IPS DF 6.9 (cell line): ENCODE measurements at regions not wholly inside any gene's neighbourhood (a gene's known extent, or its start where the extent isn't known, plus 50 kb on each side); places are given as distances from the start of the nearest gene placed in this dataset.

Experiments used
- DNase-seq: peaks from one replicate; pipeline ENCODE4 v3.0.0-alpha.2; 2013; ENCODE audit warnings: low read depth, low spot score
- H3K27ac ChIP-seq: one replicate; pipeline ENCODE4 v1.5.1; 2013; ENCODE audit warnings: low read length, control low read depth
- H3K27me3 ChIP-seq: 2 replicates; pipeline ENCODE4 v1.6.1; 2013; ENCODE audit warnings: mild to moderate bottlenecking, low read length; ENCODE audit not compliant: control insufficient read depth, insufficient read depth
- H3K36me3 ChIP-seq: 2 replicates; pipeline ENCODE4 v1.6.1; 2013; ENCODE audit warnings: low read length; ENCODE audit not compliant: control insufficient read depth, insufficient read depth
- H3K4me1 ChIP-seq: 2 replicates; pipeline ENCODE4 v1.6.1; 2013; ENCODE audit warnings: low read length; ENCODE audit not compliant: control insufficient read depth, insufficient read depth
- H3K4me3 ChIP-seq: 2 replicates; pipeline ENCODE4 v1.5.1; 2013; ENCODE audit warnings: mild to moderate bottlenecking, low read length
- H3K9me3 ChIP-seq: 2 replicates; pipeline ENCODE4 v1.6.1; 2013; ENCODE audit warnings: low read length, inconsistent platforms; ENCODE audit not compliant: control insufficient read depth, insufficient read depth
- WGBS: extraction: QIAGEN DNeasy Blood & Tissue Kit; methylation state at CpG from one replicate; pipeline ENCODE4 v1.1.7; 2013; ENCODE audit warnings: mixed read lengths, missing lambda C conversion rate; ENCODE audit not compliant: insufficient read length, insufficient coverage; 5-methylcytosine and 5-hydroxymethylcytosine counted together

DNA sequence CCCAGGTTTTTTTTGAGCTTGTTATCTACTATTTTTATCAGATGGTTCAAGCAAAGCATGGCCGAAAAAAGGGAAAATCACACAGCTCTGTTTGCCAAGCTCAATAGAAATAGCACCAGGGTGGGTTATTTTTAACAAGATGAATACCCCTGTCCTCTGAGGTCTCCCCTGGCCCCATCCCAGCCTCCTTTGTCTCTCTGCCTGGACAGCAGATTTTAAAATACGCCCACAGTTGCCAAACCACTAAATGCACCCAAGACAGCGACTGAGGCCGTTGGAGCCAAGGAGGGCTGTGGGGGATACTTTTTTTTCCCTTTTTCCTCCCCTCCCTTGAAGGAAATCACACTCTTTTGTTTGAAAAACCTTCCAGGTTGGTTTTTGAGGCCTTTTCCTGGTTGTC is 106.6 kb downstream of the VEGFA start:
- Histone ChIP-seq H3K27me3 (no peaks in the 10 kb centered on the region), H3K9me3 (no peaks in the 10 kb centered on the region), H3K4me1 (no peaks in the 10 kb centered on the region), H3K27ac (no peak overlapping the region), H3K4me3 (no peak overlapping the region), H3K36me3 (no peaks in the 10 kb centered on the region)
- WGBS: no CpG with 5 or more reads among the region's 4 CpGs
- no peak for DNase-seq

DNA sequence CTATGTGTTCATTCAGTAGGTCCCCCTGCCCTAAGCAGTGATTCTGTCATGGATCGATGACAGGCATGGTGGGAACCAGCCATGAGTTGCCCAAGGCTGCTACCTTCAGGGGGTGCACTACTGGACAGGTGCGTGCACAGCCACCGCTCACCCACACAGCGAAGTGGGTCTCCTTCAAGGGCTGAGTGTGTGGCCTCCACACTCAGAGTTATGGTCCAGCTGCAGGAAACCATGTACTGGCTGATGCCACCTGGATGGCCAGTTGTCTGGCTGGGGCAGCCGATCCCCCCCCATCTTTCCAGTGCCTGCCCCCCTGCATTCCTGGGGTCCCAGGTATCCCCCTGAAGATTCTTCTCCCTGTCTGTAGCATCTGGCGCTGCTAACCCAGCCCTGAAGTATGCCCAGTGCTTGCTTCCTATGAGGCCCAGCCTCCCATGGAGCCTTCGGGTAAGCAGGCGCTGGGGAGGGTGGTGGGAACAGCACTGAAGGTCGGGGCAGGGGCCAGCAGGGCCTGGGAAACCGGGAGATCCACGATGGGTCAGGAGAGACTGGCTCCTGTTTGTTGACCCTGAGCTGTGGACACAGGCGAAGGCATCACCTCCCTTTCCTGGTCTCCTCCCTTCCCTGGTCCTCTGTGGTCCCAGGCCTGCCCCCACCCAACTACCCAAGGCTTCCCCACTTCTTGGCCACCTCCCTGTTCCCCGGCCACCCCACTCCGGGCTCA is 106.0 kb downstream of the VEGFA start:
- Histone ChIP-seq H3K27ac (no peak overlapping the region), H3K4me1 (no peaks in the 10 kb centered on the region), H3K4me3 (no peak overlapping the region), H3K9me3 (no peaks in the 10 kb centered on the region), H3K36me3 (no peaks in the 10 kb centered on the region), H3K27me3 (no peaks in the 10 kb centered on the region)
- no peak for DNase-seq
- no CpG with 5 or more reads among the region's 14 CpGs for WGBS

DNA sequence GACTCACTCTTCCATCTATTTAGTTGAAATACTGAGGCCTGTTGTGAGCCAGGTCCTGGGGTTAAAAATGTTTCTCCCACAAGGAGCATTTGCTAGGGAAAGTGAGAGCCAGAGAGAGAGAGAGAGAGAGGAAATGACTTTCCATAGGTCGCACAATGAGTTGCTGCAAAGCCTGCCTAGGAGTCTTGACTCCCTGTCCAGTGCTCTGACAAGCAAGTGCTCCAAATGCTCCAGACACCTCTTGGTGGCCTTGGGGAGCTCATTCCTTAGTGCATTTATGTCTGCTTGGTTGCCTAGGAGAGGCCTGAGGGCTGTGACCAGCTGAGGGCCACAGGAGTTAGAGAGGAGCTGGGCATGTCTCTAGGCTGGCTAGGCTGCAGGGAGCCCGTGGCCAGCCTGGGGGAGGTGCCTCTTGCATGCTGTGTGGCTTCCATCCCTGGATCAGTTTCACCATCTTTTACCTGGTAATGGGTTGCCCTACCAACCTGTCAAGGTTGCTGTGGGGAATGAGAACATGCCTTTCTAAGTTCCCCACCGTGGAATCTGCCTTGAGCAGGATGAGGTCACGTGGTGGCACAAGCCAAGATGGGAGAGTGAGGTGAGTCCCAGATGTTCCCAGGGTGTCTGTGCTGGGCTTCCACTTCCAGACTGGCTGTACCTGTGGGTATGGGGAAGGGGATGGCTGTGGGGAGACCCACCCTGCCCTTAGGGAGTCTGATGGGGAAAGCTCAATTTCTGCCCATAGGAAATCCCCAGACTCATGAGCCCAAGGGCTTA is 105.0 kb downstream of the VEGFA start:
- no CpG with 5 or more reads among the region's 4 CpGs for WGBS
- Histone ChIP-seq H3K27ac (no peak overlapping the region), H3K36me3 (no peaks in the 10 kb centered on the region), H3K4me1 (peaks cover 2% of the 10 kb centered on the region), H3K4me3 (no peak overlapping the region), H3K9me3 (no peaks in the 10 kb centered on the region), H3K27me3 (no peaks in the 10 kb centered on the region)
- DNase-seq: no peak

DNA sequence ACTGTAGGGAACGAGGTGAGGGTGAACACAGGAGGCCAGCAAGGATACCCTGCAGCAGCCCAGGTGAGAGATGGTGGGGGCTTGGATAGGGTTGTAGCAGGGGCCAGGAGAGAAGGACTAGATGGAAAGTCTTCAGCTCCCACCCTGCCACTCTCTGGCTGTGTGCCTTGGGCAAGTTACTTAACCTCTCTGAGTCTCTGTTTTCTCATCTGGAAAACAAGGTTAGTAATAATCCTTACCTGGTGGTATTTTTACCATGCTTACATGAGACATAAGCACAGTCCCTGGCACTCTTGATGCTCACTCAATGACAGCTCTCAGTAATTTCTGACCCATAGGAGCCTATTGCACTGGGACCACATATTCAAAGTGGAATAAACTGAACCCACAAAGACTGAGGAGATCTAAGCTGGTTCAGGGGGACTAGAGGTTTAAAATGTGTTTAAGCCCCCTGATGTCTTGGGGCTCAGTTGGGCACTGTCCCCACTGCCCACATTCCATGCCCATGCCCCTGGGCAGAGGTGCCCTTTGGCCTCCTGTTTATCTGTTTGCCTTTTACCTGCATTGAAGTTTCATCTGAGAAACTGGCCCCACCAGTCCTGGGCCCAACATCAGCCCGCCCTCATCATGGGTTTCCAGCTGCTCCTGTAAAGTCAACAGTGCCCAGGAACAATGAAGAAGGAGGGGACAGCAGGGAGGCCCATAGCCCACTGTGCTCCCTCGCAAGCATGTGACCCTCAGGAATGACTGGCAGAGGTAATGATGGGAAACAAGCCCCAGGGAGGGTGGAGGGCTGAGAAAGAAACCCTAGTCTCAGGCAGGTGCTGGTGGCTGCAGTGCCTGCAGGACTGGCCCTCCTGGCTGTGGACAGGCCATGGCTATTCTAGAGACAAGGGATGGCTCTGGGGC is 104.0 kb downstream of the VEGFA start:
- no peak overlapping the region for H3K4me3 ChIP-seq
- no peaks in the 10 kb centered on the region for H3K27me3 ChIP-seq
- WGBS: no CpG with 5 or more reads among the region's 3 CpGs
- DNase-seq: no peak
- H3K4me1 ChIP-seq: peaks cover 7% of the 10 kb centered on the region
- H3K9me3 ChIP-seq: no peaks in the 10 kb centered on the region
- no peak overlapping the region for H3K27ac ChIP-seq
- no peaks in the 10 kb centered on the region for H3K36me3 ChIP-seq

DNA sequence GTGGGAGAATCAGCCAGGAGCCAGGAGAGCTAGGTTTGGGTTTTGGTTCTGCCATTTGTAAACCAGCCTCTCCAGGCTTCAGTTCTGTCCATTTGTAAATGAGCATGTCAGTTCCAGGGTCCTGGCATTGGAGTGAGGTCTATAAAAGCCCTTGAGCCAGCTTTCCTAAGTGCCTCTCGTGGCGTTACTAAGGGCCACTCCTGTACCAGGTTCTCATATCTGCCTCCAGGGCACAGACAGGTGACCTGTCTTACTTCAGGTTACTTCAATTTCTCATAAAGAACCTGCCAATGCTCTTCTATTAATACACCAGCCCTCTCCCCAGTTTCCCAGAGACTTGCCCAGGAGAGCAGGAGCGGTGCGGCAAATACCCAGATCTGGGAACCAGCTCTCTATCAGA is 101.9 kb downstream of the VEGFA start:
- H3K27ac ChIP-seq: no peak overlapping the region
- no CpG with 5 or more reads among the region's 4 CpGs for WGBS
- H3K27me3 ChIP-seq: no peaks in the 10 kb centered on the region

DNA sequence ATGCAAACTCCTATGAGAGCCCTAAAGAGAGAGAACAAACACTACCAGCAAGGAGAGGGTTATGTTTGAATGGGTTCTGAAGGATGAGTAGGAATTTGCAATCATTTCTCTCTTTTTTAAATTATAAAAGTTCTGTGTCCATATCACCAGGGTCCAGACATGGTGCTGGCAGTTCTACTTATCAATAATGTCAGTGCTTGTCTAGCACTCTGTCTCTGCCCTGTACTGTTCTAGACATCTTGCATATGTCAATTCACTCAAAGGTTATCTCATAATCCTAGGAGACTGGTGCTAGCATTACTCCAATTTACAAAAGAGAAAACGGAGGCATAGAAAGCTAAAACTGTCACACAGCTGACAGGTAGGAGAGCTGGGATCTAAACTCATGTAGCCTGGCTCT is 101.3 kb downstream of the VEGFA start:
- Histone ChIP-seq H3K36me3 (no peaks in the 10 kb centered on the region), H3K9me3 (no peaks in the 10 kb centered on the region), H3K4me3 (no peak overlapping the region), H3K27ac (no peak overlapping the region), H3K27me3 (no peaks in the 10 kb centered on the region), H3K4me1 (peaks cover 7% of the 10 kb centered on the region)
- no peak for DNase-seq
- WGBS: no CpG with 5 or more reads among the region's 1 CpG

More for the DNA sequence above, 101.9 kb downstream of the VEGFA start:
- H3K4me3 ChIP-seq: no peak overlapping the region
- DNase-seq: no peak
- peaks cover 7% of the 10 kb centered on the region for H3K4me1 ChIP-seq
- no peaks in the 10 kb centered on the region for H3K36me3 ChIP-seq
- no peaks in the 10 kb centered on the region for H3K9me3 ChIP-seq

DNA sequence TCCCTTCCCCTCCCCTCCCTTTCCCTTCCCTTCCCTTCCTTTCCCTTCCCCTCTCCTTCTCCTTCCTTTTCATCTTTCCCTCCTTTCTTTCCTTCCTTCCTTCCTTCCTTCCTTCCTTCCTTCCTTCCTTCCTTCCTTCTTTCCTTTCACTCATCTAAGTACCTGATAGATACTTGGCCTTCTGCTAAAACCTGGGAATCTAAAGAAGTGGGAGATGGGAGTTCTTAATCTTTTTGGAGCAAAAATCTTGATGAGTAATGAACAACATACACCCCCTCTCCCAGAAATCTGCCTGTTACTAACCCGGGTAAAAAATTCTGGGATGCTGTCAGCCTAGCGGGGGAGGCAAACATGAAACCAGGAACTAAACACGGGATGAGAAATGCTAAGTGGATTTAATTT is 100.7 kb downstream of the VEGFA start:
- WGBS: no CpG with 5 or more reads among the region's 3 CpGs
- H3K9me3 ChIP-seq: no peaks in the 10 kb centered on the region
- no peak overlapping the region for H3K27ac ChIP-seq
- H3K27me3 ChIP-seq: no peaks in the 10 kb centered on the region
- no peak for DNase-seq
- H3K4me1 ChIP-seq: peaks cover 8% of the 10 kb centered on the region
- no peaks in the 10 kb centered on the region for H3K36me3 ChIP-seq
- no peak overlapping the region for H3K4me3 ChIP-seq

DNA sequence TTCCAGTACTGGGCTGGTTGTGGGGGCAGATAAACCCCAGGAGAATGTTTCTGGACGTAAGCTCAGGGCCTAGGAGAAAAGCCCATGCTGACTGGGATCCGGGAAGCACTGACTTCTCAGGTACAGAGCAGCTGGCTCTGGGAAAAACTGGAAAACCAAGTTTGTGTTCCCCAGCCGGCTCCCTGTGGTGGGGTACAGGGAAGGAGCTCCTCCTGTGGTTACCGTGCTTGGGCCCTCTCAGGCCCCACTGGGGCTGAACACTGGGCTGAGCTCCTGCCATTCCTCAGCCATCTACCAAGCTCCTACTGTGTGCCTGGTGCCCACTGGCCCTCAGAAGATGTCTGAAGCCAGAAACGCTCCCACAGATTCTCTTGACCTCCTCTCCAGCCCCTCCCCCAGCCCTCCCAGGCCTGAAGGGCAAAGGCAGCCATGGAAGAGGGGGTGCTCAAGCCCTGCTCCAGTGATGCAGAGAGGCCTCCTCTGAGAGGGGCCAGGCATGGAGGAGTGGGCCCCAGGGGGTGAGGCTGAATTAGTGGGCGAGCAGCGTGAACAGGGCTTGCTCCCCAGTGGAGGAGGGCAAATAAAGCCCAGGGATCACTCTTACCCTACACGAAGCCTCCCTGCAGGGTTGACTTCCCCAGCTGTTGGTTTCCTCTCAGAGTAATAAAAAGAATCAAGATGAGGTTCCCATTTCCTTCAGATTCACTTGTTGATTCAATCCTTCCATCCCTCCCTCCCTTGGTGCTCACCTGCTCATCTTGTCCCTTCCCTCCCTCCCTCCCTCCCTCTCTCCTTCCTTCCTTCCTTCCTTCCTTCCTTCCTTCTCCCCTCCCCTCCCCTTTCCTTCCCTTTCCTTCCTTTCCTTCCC is 100.0 kb downstream of the VEGFA start:
- no CpG with 5 or more reads among the region's 8 CpGs for WGBS
- Histone ChIP-seq H3K27ac (no peak overlapping the region), H3K36me3 (no peaks in the 10 kb centered on the region), H3K4me3 (no peak overlapping the region), H3K9me3 (no peaks in the 10 kb centered on the region), H3K27me3 (no peaks in the 10 kb centered on the region), H3K4me1 (peaks cover 8% of the 10 kb centered on the region)
- DNase-seq: no peak

DNA sequence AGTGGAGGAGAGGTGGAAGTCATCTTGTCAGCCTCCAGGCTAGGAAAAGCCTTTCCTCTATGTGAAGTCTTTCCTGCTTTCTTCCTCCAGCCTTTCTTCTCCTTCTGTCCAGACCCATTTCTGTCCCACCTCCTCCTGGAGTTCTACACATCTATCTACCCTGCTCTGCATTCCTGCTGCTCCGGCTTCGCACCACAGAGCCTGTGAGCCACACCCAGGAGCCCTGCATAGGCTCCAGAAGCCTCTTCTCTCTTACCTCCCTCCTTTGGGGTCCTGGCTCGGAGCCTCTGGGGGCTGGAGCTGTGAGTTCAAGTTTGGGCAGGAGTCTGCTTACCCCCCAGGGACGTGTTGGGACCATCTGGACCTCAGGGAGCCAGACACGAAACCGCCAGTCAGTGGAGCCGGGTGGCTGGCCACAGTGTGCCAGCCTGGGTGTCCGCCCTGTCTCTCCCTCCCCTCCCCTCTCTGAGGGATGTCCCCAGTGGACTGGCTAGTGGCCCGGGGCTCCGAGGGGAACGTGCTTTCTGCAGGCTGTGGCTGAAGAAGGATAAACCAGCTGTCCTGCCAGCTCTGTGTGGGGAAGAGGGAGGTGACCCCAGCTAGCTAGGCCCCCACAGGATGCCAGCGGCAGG is 99.2 kb downstream of the VEGFA start:
- Histone ChIP-seq H3K9me3 (no peaks in the 10 kb centered on the region), H3K4me3 (no peak overlapping the region), H3K27ac (no peak overlapping the region), H3K36me3 (no peaks in the 10 kb centered on the region), H3K4me1 (peaks cover 8% of the 10 kb centered on the region), H3K27me3 (no peaks in the 10 kb centered on the region)
- no CpG with 5 or more reads among the region's 12 CpGs for WGBS
- no peak for DNase-seq
